ENCODE measurements at regions not wholly inside any gene's neighbourhood (a gene's known extent, or its start where the extent isn't known, plus 50 kb on each side); places are given as distances from the start of the nearest gene placed in this dataset.

DNA sequence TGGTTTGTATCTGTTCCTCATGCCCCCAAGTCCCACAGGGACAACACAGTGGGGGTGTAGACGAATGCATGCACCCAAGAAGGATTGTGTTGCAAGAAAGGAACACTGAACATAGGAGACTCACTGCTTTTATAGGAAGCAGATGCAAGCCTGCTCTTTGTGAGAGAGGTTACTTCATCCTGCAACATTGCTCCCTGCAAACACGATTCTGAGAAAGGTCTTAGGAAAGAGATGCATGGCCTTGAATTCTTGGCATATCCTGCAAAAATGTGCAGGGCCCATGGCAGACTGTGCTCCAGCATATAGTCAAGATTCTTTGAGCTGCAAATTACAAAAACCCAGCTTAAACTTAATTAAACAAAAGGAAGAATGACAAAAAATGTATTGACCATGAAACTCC is 312.2 kb upstream of the MGAT5 start:
- no peak for DNase-seq (ENCODE audit: low read depth, low spot score)

GRCh38 chr2:133942398-133942797 is 311.5 kb upstream of the MGAT5 start:
- DNase-seq (ENCODE audit: low read depth, low spot score) = no peak

- no peak for DNase-seq (ENCODE audit: low read depth, low spot score)
These were observed 310.8 kb upstream of the MGAT5 start for GRCh38 chr2:133943108-133943507.

- no peak for DNase-seq (ENCODE audit: low read depth, low spot score)
These were observed 308.8 kb upstream of the MGAT5 start for GRCh38 chr2:133945089-133945488.

GRCh38 chr2:133947057-133947456 is 306.8 kb upstream of the MGAT5 start:
- DNase-seq (ENCODE audit: low read depth, low spot score) = no peak

DNA sequence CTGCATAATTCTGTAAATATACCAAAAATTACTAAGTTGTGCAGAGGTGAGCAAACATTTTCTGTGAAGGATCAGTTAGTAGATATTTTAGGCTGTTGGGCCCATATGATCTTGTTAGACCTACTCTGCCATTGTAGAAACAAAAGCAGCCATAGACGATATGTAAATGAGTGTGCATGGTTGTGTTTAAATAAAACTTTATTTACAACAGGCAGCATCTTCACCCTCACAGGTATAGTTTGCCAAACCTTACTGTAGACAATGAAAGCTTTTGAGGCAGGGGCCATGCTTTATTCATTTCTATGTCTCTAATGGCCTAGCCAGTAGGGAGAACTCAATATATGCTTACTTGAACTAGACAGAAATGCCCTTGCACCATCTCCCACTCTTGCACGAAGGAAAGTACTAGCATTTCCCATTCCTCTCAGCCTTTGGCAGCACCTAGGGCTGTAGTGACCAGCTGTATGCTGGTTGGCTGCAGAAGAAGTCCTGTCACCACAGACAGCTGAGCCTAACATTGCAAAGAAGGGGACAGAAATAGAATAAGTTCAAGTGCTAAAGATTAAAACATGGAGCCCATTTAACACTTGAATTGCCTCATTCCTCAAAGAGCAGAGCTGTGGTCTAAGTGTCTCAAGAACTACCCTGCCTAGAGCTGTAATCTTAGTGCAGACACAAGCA is 305.1 kb upstream of the MGAT5 start:
- DNase-seq (ENCODE audit: low read depth, low spot score) = no peak

- DNase-seq (ENCODE audit: low read depth, low spot score) = no peak
These were observed 304.3 kb upstream of the MGAT5 start for GRCh38 chr2:133949595-133949994.

GRCh38 chr2:133951209-133951608 is 302.7 kb upstream of the MGAT5 start:
- no peak for DNase-seq (ENCODE audit: low read depth, low spot score)

- DNase-seq (ENCODE audit: low read depth, low spot score) = no peak
These were observed 301.5 kb upstream of the MGAT5 start for GRCh38 chr2:133952420-133952819.

DNA sequence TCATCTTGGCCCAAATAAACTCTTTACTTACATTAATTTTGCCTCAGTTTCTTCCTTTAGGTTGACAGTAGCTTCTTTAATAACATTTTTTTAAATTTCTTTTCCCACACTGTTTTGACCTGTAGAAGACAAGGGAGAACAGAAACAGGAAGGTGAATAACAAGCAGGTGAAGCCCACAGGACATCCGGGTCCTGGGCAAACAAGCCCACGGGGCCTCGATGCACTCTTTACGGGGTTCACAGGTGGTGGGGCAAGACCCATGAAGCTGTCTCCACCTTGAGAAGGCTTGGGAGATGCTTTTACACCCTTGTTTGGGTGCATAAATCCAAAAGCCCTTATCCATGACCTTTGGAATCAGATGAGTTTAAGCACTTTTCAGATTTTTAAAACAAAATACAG is 301.0 kb upstream of the MGAT5 start:
- DNase-seq (ENCODE audit: low read depth, low spot score) = no peak

DNA sequence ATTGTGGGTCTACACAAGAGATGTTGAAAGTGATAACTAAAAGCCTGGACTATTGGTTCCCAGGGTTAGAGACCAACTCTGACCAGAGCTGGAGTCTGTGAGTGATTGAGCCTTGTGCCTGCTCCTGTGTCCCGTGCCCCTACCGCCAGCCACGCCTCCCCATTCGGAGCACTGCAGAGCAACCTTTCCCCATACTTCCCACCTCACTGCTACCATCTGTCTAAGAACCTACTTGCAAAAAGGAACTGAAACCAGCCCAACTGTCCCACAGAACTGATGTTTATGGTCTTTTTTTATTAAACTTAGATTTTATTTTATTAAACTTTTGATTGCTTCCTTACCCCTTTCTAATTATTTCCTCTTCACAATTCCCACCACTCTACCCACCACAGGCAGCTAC is 300.3 kb upstream of the MGAT5 start:
- no peak for DNase-seq (ENCODE audit: low read depth, low spot score)

- no peak for DNase-seq (ENCODE audit: low read depth, low spot score)
These were observed 299.2 kb upstream of the MGAT5 start for GRCh38 chr2:133954636-133955035.

DNA sequence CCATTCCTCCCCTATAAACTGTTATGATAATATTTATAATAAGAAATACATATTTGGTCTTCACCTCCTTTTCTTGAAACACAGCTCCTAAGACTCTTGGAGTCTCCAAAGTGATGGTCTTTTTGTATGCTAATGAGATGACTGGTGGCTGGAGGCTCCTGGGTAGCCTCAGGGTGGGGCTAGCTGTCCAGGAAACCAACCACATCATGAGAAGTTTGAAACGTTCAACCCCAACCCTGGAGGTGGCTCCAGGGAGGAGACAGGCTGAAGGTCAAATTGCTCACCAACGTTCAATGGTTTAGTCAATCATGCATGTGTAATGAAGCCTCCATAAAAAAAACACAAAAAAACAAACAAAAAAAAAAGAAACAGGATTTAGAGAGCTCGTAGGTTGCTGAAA is 298.7 kb upstream of the MGAT5 start:
- peak; percentile 8 for DNase-seq (ENCODE audit: low read depth, low spot score)

DNA sequence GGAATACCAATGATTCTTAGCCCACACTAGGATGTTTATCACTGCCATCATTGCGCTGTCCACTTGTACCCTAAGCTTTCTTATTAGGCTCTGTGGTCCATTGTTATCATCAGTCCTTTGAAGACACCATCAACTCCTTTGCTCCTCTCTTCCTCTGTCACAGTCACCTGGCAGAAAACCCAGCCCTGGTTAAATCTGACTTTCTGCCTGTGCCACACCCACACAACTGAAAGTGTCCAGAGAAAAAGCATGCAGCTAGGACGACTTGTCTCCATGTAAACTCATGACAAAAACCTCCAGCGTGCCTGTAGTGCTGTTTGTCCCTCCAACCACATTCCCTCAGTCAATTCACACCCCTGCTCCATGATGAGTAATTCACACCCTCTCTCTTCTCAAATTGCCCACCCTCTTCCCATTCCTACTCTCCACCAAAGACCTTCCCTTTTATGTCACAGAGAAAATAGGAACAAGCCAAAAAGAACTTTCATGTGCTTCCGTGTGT is 297.4 kb upstream of the MGAT5 start:
- DNase-seq (ENCODE audit: low read depth, low spot score) = no peak

DNA sequence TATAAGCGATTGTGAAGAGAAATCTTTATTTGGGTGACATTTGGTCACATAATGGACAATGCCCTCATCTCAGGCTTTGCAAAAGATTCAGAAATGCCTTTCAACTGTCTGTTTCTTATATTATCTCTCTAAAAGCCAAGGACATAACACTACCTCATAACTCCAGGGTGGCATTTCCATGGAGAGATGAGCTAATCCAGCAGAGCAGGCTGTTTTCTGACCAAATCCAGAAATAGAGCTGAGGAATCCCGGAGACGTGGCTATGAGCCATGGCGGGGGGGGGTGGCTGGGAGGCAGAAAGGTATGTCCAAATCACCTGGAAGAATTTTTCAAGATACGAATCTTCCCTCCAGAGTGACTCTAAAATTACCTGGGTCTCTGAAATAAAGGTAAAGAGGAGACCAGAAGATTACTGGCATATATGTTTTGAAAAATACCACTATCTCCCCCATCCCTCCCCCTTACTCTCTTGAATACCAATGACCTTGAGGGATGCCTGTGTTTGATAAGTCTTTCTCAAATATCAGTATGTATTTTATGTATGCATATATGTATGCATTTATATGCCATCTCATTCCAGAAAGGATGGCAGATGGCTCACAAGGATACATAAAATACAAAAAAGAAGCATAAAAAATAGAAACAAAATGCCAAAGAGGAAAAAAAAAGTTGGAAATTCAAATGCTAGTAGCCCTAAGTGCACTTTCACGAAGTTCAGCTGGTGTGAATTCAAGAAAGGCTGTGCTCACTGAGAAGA is 296.0 kb upstream of the MGAT5 start:
- no peak for DNase-seq (ENCODE audit: low read depth, low spot score)

DNA sequence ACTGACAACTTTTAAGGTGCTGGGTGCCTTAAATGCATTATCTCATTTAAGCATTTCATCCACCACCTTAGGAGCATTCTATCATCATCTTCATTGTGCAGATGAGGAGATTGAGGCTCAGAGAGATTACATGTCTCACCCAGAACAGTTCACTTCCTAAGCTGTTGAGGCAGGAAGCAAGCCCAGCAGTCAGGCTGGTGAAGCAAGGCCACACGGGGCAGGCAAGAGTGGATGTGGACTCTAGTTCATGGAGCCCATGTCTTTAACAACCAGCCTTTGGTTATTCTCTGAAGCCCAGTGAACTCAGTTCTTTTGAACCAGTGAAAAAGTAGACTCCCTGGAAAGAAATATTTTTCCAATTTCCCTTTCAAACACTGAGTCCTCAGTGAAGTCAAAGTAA is 294.8 kb upstream of the MGAT5 start:
- no peak for DNase-seq (ENCODE audit: low read depth, low spot score)

- no peak for DNase-seq (ENCODE audit: low read depth, low spot score)
These were observed 287.1 kb upstream of the MGAT5 start for GRCh38 chr2:133966720-133967304.

- DNase-seq (ENCODE audit: low read depth, low spot score) = no peak
These were observed 286.5 kb upstream of the MGAT5 start for GRCh38 chr2:133967326-133967725.

GRCh38 chr2:133968446-133968845 is 285.4 kb upstream of the MGAT5 start:
- no peak for DNase-seq (ENCODE audit: low read depth, low spot score)

GRCh38 chr2:133970641-133971040 is 283.2 kb upstream of the MGAT5 start:
- DNase-seq (ENCODE audit: low read depth, low spot score) = no peak

DNA sequence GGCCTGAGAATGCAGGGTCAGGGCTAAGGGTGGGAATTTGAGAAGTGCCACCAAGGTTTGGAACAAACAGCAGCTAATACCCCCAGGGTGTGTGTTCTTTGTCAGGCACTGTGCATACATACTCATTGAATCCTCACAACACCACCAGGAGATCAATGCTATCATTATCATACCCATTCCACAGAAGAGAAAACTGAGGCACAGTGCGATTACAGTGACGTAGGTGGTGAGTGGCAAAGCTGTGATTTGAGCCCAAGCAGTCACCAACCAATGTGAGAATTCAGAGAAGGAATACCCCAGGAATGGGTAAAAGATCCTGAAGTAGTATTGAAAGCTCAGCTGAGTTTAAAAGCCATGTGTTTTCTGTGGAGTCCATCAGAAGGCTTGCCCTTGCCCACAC is 281.6 kb upstream of the MGAT5 start:
- no peak for DNase-seq (ENCODE audit: low read depth, low spot score)

- DNase-seq (ENCODE audit: low read depth, low spot score) = no peak
These were observed 281.1 kb upstream of the MGAT5 start for GRCh38 chr2:133972786-133973185.

GRCh38 chr2:133974353-133974752 is 279.5 kb upstream of the MGAT5 start:
- no peak for DNase-seq (ENCODE audit: low read depth, low spot score)

Data from ELF-1 (cell line).